Kidney (tissue), 13 donors: ENCODE measurements at regions not wholly inside any gene's neighbourhood (a gene's known extent, or its start where the extent isn't known, plus 50 kb on each side); places are given as distances from the start of the nearest gene placed in this dataset.

ENCODE experiments used
- DNase-seq, 5 donors: peaks; one replicate each; pipeline ENCODE4 v3.0.0-alpha.2; 2013 to 2020
- FAIRE-seq: peaks from 2 replicates; lab custom pipeline; 2012; peaks lifted over from hg19 to GRCh38; lab: Jason Lieb, UNC
- H3K27ac ChIP-seq, 2 donors: one replicate each; pipeline ENCODE4 v1.7.0; 2013; ENCODE audit warnings: low read depth in 2 of 2, low read length in 2 of 2, inconsistent platforms in 1 of 2
- H3K27me3 ChIP-seq: one replicate; pipeline ENCODE4 v1.7.1; 2013; ENCODE audit warnings: low read length, inconsistent platforms; ENCODE audit not compliant: control insufficient read depth, insufficient read depth
- H3K36me3 ChIP-seq, 3 donors: one replicate each; pipeline versions ENCODE4 v1.7.0 to v1.7.1; 2013; ENCODE audit warnings: low read length in 3 of 3, control low read depth in 1 of 3, inconsistent platforms in 1 of 3; ENCODE audit not compliant: insufficient read depth in 3 of 3, control insufficient read depth in 2 of 3
- H3K4me1 ChIP-seq, 3 donors: one replicate each; pipeline versions ENCODE4 v1.7.0 to v1.7.1; 2013; ENCODE audit warnings: low read length in 3 of 3, inconsistent platforms in 1 of 3, low read depth in 1 of 3; ENCODE audit not compliant: control insufficient read depth in 2 of 3, insufficient read depth in 2 of 3
- H3K4me3 ChIP-seq, 3 donors: one replicate each; pipeline versions ENCODE4 v1.7.0 to v1.8.1; 2013; ENCODE audit warnings: low read length in 3 of 3, control low read depth in 1 of 3, inconsistent platforms in 1 of 3
- H3K9ac ChIP-seq, 3 donors: one replicate each; pipeline versions ENCODE4 v1.7.0 to v1.7.1; 2013; ENCODE audit warnings: low read length in 3 of 3, control low read depth in 1 of 3, inconsistent platforms in 1 of 3
- H3K9me3 ChIP-seq, 3 donors: one replicate each; pipeline versions ENCODE4 v1.7.0 to v1.7.1; 2013; ENCODE audit warnings: low read length in 3 of 3, control low read depth in 1 of 3, inconsistent platforms in 1 of 3; ENCODE audit not compliant: control insufficient read depth in 2 of 3, insufficient read depth in 1 of 3
- CTCF ChIP-seq: IDR thresholded peaks from 3 replicates; pipeline ENCODE4 v1.5.1; 2012; ENCODE audit warnings: mild to moderate bottlenecking, moderate library complexity, borderline replicate concordance; ENCODE audit not compliant: insufficient read depth; ENCODE audit errors: extremely low read depth
- intact Hi-C: fragments of 100-400 bp; cut with DNase I; formaldehyde crosslinking; loops from one replicate; pipeline ENCODE4 v1.11.1; 2022
- donor health status: control.
- donor health status: control.
- donor health status: control.
- donor health status: control.
- donor health status: control.
- donor health status: DM: yes; HTN: yes; CAD: no.
- donor health status: Normal renal cell carcinoma (clear cell type).

- Histone ChIP-seq H3K4me1 (no peaks in the 10 kb centered on the region), H3K4me3 (no peak overlapping the region), H3K27me3 (no peaks in the 10 kb centered on the region), H3K27ac (no peak overlapping the region), H3K9me3 (no peaks in the 10 kb centered on the region), H3K36me3 (no peaks in the 10 kb centered on the region), H3K9ac (no peak overlapping the region)
- no peak for DNase-seq
- intact Hi-C loops: no loop called here
- FAIRE-seq: no peak
- TF ChIP-seq CTCF: no peak
These were observed 364.6 kb upstream of the LYPLAL1 start for GRCh38 chr1:218809061-218809460.

GRCh38 chr1:218809625-218810024 lies 364.1 kb upstream of the LYPLAL1 start:
- no peaks in the 10 kb centered on the region for H3K36me3 ChIP-seq
- no peak overlapping the region for H3K27ac ChIP-seq
- no peaks in the 10 kb centered on the region for H3K9me3 ChIP-seq
- no peaks in the 10 kb centered on the region for H3K27me3 ChIP-seq
- no peak for TF ChIP-seq CTCF
- intact Hi-C loops: no loop called here
- H3K4me3 ChIP-seq: no peak overlapping the region
- DNase-seq (peak in 1 of 5 donors; percentile 16), FAIRE-seq (no peak)
- H3K4me1 ChIP-seq: no peaks in the 10 kb centered on the region
- no peak overlapping the region for H3K9ac ChIP-seq

- Histone ChIP-seq H3K9me3 (no peaks in the 10 kb centered on the region), H3K27ac (no peak overlapping the region), H3K9ac (no peak overlapping the region), H3K27me3 (no peaks in the 10 kb centered on the region), H3K4me1 (no peaks in the 10 kb centered on the region), H3K36me3 (no peaks in the 10 kb centered on the region), H3K4me3 (no peak overlapping the region)
- DNase-seq: no peak
- no peak for TF ChIP-seq CTCF
- no peak for FAIRE-seq
- intact Hi-C loops: no loop called here
These were observed 363.4 kb upstream of the LYPLAL1 start for GRCh38 chr1:218810306-218810705.

GRCh38 chr1:218811497-218811896 lies 362.2 kb upstream of the LYPLAL1 start:
- Histone ChIP-seq H3K4me1 (no peaks in the 10 kb centered on the region), H3K9me3 (no peaks in the 10 kb centered on the region), H3K4me3 (no peak overlapping the region), H3K9ac (no peak overlapping the region), H3K27me3 (no peaks in the 10 kb centered on the region), H3K27ac (no peak overlapping the region), H3K36me3 (no peaks in the 10 kb centered on the region)
- no peak for TF ChIP-seq CTCF
- FAIRE-seq (no peak), DNase-seq (no peak)
- intact Hi-C loops: no loop called here
